Medulla oblongata (tissue), 1 donor: ENCODE measurements at regions not wholly inside any gene's neighbourhood (a gene's known extent, or its start where the extent isn't known, plus 50 kb on each side); places are given as distances from the start of the nearest gene placed in this dataset.

Source experiments
- DNase-seq: peaks from one replicate; pipeline ENCODE4 v3.0.0-alpha.2; 2015; ENCODE audit errors: extremely low spot score

- DNase-seq: no peak
These were observed 53.7 kb upstream of the MGAT5 start for GRCh38 chr2:134200036-134200618.

GRCh38 chr2:134201533-134201932 is 52.3 kb upstream of the MGAT5 start:
- no peak for DNase-seq

- DNase-seq: peak; percentile 56
These were observed 51.5 kb upstream of the MGAT5 start for GRCh38 chr2:134202371-134202770.

- DNase-seq: no peak
These were observed 50.7 kb upstream of the MGAT5 start for GRCh38 chr2:134203175-134203574.
